GM19025 (cell line): ENCODE measurements at regions not wholly inside any gene's neighbourhood (a gene's known extent, or its start where the extent isn't known, plus 50 kb on each side); places are given as distances from the start of the nearest gene placed in this dataset.
"Not testable (repeated sequence)": the region's sequence is repeated elsewhere in the genome, so short reads cannot be mapped to it uniquely, and the experiment has no call there.

Experiments
- ATAC-seq: cut with Tn5 transposase; IDR thresholded peaks from one replicate; pipeline ENCODE4 v1.9.1; 2021; ENCODE audit warnings: mild to moderate bottlenecking, low read depth, moderate library complexity; ENCODE audit not compliant: unreplicated experiment

GRCh38 chr6:4472222-4472621 lies 304.0 kb upstream of the CDYL start:
- no peak for ATAC-seq

DNA sequence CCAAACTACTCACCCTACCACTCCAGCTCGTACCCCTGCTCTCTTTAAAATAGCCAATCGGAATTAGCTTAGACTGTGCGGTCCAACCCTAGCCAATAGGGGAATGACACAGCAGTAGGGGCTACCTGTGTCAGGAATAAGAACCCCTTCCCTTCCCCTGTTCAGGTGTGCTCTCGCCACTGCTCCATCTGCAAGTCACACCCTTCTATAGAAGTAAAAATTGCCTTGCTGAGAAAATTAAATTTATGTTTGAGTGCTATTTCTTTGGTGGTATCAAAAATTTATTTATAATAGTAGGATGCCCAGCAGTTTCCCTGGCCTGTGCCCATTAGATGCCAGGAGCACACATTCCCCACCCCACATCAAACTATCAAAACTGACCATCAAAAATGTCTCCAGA lies 304.7 kb upstream of the CDYL start:
- ATAC-seq = not testable (repeated sequence)

DNA sequence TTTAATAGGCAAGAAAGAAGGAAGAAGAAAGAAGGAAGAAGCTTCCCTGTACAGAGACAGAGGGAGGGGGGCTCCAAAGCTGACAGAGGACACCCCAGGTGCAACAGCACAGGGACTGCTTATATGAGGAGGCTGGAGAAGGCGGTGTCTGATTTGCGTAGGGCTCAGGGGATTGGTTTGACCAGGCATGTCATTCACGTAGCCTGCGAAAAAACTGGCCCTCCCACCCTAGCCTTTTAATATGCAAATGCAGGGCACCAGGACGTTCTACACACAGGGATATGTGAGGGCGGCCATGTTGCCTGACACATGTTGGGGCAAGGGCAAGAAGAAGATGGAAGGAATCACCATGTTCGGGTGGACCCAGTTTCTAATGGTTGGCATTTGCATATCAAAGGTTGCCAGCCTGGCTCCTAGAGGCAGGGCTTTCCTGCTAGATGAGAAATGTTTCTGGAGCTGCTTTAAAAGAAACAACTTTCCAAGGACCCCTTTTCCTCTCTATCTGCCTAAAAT lies 305.4 kb upstream of the CDYL start:
- ATAC-seq = no peak

GRCh38 chr6:4466769-4467480 lies 309.3 kb upstream of the CDYL start:
- ATAC-seq = no peak

GRCh38 chr6:4466261-4466660 lies 309.9 kb upstream of the CDYL start:
- no peak for ATAC-seq

- ATAC-seq = no peak
These were observed 311.6 kb upstream of the CDYL start for GRCh38 chr6:4464638-4465037.

GRCh38 chr6:4463236-4463635 lies 313.0 kb upstream of the CDYL start:
- no peak for ATAC-seq

GRCh38 chr6:4460586-4461475 lies 315.4 kb upstream of the CDYL start:
- ATAC-seq = no peak

- ATAC-seq = no peak
These were observed 316.2 kb upstream of the CDYL start for GRCh38 chr6:4459996-4460395.

DNA sequence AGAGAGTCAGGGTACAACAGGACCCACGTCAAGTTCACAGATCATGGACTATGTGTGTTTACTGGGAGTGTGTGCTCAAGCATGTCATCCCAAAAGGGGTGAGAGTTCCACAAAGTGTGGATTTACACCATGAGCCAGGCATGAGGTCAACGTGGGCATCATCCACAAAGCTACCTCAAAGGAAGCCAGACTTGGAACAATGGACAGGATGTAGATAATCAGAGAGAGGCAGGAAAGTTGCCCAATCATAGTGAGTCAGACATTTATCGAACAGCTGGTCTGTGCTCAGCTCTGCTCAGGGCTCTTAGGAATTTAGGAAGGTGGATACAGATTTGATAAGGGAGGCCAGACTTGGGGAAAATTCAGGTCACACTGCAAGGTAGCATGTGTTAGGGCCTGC lies 317.2 kb upstream of the CDYL start:
- ATAC-seq = no peak

- ATAC-seq = no peak
These were observed 316.3 kb upstream of the ECI2 start for GRCh38 chr6:4451718-4452117.

DNA sequence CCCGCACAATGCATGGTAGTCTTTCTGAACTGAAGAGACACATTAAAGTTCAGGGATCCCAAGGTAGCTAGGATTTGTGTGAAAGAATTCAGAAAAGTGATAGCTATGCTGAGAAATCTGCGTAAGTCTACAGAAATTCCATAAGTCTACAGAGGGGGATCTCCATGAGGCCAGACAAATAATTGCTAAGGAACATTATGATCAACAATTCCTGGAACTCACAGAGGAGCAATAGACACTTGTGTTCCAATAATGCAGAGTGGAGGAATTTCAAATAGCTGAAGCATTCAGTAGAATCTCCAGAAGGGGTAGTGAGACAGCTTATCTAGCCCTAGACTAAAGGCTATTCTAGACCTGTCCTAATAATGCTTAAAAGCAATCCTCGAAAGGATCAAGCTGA lies 315.7 kb upstream of the ECI2 start:
- no peak for ATAC-seq

GRCh38 chr6:4450237-4450636 lies 314.9 kb upstream of the ECI2 start:
- ATAC-seq = no peak

DNA sequence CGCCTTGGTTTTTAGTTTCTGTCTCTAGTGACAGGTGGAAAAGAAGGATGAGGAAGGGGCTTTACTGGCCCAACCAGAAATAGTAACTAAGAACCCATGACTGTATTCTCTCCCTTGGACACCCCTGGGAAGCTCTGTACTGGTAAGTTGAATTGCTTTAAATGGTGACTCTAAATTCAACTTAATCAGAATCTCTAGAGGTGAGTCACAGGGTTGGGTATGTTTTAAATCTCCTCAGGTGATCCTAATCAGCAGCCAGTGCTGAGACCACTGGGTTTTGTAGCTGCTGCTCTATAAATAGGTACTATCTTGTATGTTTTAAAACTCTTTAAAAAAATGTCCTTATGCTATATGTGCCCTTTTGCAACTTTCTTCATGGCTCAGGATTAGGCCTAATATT lies 314.0 kb upstream of the ECI2 start:
- ATAC-seq = no peak

DNA sequence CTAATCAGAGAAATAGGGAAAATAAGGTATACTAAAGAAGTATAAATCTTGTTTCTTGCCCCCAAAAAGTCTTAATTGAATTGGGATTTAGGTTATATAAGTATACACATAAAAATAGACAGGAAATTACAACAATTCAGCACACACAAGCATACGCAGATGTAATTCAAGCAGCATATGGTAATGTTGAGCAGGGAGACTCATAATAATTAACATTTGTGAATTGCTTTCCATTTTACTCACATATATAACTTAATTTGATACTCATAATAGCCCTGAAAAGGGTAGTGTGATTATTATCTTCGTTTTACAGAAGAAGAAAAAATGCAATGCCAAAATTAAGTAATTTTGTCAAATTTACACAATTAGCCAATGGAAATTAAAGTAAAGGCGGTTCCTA lies 313.5 kb upstream of the ECI2 start:
- no peak for ATAC-seq

DNA sequence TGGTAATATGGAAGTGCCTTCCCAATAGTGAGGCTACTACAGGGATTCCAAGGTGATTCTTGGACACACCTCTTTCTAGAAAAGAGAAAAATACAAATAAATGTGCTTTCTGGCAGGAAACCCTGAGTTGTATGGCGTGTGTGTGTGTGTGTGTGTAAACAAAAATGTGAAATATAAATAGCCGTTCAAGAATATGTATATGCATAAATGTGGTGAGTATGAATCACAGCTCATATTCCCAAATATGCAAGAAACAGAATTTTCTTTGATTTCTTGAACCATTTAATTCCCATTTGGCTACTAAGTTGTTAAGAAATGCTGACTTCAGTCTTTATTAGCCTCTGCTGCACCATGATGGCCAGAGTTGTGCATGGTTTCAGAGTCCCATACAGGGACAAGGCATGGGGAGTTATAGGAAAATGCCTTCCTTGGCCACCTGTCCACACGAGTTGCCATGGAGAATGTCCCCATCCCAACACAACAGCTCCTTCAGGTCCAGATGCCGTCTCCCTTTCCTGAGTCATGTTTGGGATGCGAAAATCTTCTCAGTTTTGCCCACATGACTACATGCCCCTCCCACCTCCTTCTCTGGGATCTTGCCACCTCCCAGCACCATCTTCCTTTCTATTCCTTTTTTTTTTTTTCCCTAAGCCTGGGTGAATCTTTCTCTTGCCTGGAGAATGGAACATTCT lies 312.4 kb upstream of the ECI2 start:
- no peak for ATAC-seq

GRCh38 chr6:4446982-4447381 lies 311.6 kb upstream of the ECI2 start:
- ATAC-seq = no peak

DNA sequence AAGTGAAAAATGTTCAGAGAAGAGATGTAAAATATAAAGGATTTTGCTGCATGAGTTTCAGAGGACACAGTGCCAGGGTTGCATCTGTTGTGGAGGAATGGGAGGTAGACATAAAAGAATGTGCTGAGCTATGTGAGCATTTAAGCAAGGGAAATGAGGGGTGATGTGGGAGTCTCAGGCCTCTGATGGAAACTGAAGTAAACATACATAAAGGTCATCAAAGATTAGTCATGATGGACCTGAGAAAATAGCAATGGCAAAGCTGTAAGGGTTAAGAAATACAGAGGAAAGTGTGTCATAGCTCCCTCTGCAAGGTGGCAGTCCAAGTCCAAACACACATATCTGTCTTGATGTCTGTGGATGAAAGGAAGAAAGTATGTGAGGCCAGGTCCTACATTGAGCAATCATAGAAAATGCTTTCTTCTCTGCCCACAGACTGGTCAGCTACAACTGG lies 306.6 kb upstream of the ECI2 start:
- no peak for ATAC-seq

DNA sequence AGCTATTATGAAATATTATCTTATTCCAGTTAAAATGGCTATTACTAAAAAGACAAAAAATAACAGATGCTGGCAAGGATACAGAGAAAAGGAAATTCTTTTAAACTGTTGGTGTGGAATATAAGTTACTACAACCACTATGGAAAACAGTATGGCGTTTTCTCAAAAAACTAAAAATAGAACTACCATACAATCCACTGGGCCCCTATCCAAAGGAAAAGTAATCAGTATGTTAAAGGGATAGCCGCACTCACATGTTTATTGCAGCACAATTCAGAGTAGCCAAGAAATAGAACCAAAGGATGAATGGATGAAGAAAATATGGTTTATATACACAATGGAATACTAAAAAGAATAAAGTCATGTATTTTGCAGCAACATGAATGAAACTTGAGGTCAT lies 303.8 kb upstream of the ECI2 start:
- ATAC-seq = no peak

GRCh38 chr6:4437342-4437741 lies 302.0 kb upstream of the ECI2 start:
- no peak for ATAC-seq

- ATAC-seq = no peak
These were observed 300.6 kb upstream of the ECI2 start for GRCh38 chr6:4435981-4436445.
